C1 segment of cervical spinal cord (tissue), 14 donors: ENCODE measurements at regions not wholly inside any gene's neighbourhood (a gene's known extent, or its start where the extent isn't known, plus 50 kb on each side); places are given as distances from the start of the nearest gene placed in this dataset.
"Not testable (repeated sequence)": the region's sequence is repeated elsewhere in the genome, so short reads cannot be mapped to it uniquely, and the experiment has no call there.

Source experiments
- DNase-seq, 14 donors: peaks; one replicate each; lab custom pipeline; 2025; lab: John Stamatoyannopoulos, UW

GRCh38 chr14:59055439-59056045 is 132.9 kb upstream of the DAAM1 start:
- DNase-seq: peak in 1 of 14 donors; percentile 36

DNA sequence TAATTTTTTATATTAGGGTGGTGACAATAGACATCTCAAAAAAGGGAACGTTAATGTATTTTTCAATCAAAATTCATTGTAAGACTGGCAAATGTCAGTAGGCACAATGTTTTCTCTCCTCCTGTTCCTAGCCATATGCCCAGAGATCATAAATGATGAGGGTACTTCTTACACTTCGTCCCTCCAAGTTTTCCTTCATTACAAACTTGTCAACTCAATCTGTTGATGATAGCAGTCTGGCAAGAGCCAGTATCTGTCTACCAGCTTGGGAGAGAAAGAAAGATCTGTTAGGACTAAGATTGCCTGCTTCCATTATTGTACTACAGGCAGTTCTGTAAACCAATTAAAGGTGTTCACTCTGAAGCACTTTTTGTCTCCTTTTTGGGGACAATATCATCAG is 130.9 kb upstream of the DAAM1 start:
- no peak for DNase-seq

GRCh38 chr14:59058776-59059175 is 129.7 kb upstream of the DAAM1 start:
- not testable (repeated sequence) for DNase-seq

DNA sequence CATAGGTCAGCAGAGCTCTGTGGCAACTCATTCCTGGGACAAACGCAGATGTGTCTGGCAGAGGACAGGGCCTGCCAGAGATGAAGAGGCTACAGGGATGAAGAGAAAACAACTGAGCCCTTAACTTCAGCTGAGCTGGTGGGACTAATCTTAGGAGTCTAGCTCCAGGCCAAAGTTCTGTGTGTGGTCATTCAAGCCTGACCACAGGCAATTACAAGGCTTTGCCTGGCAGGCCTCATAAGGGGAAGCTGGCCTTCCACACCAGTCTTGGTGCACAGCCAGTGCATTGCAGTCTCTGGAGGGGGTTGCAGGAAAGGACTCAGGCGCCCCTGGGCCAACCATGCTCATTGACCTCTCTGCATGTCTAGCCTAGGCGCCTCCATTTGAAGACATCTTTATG is 127.6 kb upstream of the DAAM1 start:
- peak in 1 of 14 donors; percentile 4 for DNase-seq

- no peak for DNase-seq
Observed at GRCh38 chr14:59061292-59061691, 127.2 kb upstream of the DAAM1 start.

GRCh38 chr14:59063259-59063658 is 125.2 kb upstream of the DAAM1 start:
- no peak for DNase-seq

GRCh38 chr14:59067127-59067894 is 121.2 kb upstream of the DAAM1 start:
- DNase-seq: no peak

- no peak for DNase-seq
Observed at GRCh38 chr14:59069163-59069854, 119.2 kb upstream of the DAAM1 start.

- DNase-seq: no peak
Observed at GRCh38 chr14:59075506-59075905, 113.0 kb upstream of the DAAM1 start.

DNA sequence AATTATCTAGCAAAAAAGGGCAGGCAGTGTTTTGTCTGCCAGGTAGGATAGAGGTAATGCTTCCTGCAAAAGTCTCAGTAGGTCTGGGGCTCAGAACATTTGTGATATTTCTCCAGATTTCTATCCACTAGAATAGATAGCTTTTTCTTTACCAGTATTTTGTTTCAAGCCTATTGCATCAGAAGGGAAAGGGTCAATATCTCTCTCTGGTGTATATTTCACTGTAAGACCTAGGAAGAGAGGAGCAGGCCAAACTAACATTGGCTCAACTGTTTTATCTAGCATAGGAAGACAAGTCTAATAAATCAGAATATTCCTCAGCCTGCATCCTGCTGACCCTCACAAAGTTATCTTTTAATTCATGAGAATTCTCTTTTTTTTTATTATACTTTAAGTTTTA is 106.7 kb upstream of the DAAM1 start:
- DNase-seq: no peak

- DNase-seq: no peak
Observed at GRCh38 chr14:59085207-59085739, 103.2 kb upstream of the DAAM1 start.

- no peak for DNase-seq
Observed at GRCh38 chr14:59086241-59086882, 102.1 kb upstream of the DAAM1 start.

GRCh38 chr14:59087240-59087639 is 101.2 kb upstream of the DAAM1 start:
- no peak for DNase-seq

DNA sequence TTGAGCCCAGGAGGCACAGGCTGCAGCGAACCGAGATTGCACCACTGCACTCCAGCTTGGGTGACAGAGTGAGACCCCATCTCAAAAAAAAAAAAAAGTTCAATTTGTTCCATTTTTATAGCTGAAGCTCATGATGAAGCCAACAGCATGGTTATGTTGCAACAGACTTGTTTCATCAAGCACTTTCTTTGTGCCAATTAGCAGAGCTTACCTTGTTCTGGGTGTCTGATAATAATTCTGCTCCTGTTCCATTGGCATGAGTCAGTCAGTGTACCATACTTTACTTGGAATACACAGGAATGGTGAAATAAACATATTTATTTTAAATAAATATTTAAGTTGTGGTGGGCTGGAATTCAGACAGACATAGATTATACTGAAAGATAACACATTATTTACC is 100.8 kb upstream of the DAAM1 start:
- no peak for DNase-seq

- DNase-seq: no peak
Observed at GRCh38 chr14:59090572-59090971, 97.9 kb upstream of the DAAM1 start.

GRCh38 chr14:59091404-59091803 is 97.1 kb upstream of the DAAM1 start:
- no peak for DNase-seq

GRCh38 chr14:59091976-59092375 is 96.5 kb upstream of the DAAM1 start:
- DNase-seq: no peak

DNA sequence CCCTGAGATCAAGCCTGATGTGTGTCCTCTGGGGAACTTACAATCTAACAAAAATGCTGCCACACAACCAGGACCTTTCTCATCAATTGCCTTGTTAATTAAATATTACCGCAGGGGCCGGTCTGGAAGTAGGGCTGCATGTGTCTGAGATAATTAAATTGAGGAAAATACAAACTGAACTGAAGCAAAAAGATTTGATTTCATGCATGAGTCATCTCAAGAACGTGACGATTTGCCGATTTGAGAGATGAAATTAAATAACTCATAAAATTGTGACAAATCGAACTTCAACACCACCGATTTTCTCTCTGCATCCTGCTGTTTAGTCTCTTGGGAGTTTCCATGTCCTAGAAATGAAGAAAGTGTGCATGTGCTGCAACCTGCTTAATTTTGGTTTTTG is 94.6 kb upstream of the DAAM1 start:
- no peak for DNase-seq

DNA sequence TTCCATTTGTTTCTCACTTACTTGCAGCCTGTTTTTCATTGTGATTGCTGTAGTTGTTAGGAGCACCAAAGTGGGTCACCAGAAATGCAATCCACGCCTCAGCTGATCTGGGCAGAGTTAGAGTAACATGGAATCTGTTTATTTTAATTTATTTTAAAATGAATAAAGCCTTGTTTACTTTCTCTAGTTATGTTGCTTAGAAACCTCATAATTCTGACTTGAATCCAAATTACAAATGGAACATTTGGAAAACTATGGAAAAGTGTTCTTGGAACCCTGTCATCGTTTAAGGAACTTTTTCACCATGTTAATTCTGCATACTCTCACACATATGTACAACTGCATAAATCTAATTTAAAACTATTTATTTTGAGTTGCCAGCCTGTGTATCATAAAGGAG is 92.2 kb upstream of the DAAM1 start:
- no peak for DNase-seq

DNA sequence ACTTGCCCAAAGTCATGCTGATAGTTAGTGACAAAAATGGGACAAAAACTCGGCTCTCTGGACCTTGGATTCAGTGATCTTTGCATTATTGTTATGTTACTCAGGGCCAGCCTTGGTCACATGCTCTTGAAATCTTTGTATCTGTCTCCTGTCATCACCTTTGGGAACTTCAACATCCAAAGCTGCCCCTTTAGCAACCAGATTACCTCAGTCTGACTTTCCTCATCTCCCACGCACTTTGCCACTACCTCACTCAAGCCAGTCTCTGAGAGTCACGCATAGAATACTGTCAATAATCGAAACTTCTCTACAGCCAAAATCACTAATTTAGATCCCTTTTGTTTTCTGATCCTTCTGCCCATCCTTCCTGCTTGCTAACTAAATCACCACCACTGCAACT is 90.8 kb upstream of the DAAM1 start:
- DNase-seq: no peak

GRCh38 chr14:59098377-59098776 is 90.1 kb upstream of the DAAM1 start:
- DNase-seq: no peak

GRCh38 chr14:59100205-59100604 is 88.3 kb upstream of the DAAM1 start:
- no peak for DNase-seq
